ACC112 (cell line): ENCODE measurements at regions not wholly inside any gene's neighbourhood (a gene's known extent, or its start where the extent isn't known, plus 50 kb on each side); places are given as distances from the start of the nearest gene placed in this dataset.

ENCODE experiments used
- H2AFZ ChIP-seq: fragments of 200-600 bp; sonication (generic); one replicate; pipeline ENCODE4 v1.6.0; 2017; ENCODE audit warnings: antibody characterized with exemption, low read length; ENCODE audit not compliant: unreplicated experiment
- H3K27ac ChIP-seq: fragments of 200-600 bp; sonication (generic); 2 replicates; pipeline ENCODE4 v1.5.1; 2014; ENCODE audit warnings: low read depth, mild to moderate bottlenecking, antibody characterized with exemption, low read length, moderate library complexity
- H3K27me3 ChIP-seq: fragments of 200-600 bp; sonication (generic); 2 replicates; pipeline ENCODE4 v1.6.1; 2014; ENCODE audit warnings: mild to moderate bottlenecking, antibody characterized with exemption, low read length, moderate library complexity, mixed read lengths; ENCODE audit not compliant: insufficient read depth
- H3K36me3 ChIP-seq: fragments of 200-600 bp; sonication (generic); 2 replicates; pipeline ENCODE4 v1.6.1; 2016; ENCODE audit warnings: mild to moderate bottlenecking, antibody characterized with exemption, low read length, moderate library complexity, mixed read lengths; ENCODE audit not compliant: insufficient read depth
- H3K4me1 ChIP-seq: fragments of 200-600 bp; sonication (generic); one replicate; pipeline ENCODE4 v1.6.1; 2016; ENCODE audit warnings: low read length, mixed read lengths; ENCODE audit not compliant: insufficient read depth, unreplicated experiment, control insufficient read depth
- H3K4me3 ChIP-seq: fragments of 200-600 bp; sonication (generic); 2 replicates; pipeline ENCODE4 v1.5.1; 2014; ENCODE audit warnings: mild to moderate bottlenecking, low read depth, low read length
- H3K79me2 ChIP-seq: fragments of 200-600 bp; sonication (generic); one replicate; pipeline ENCODE4 v1.6.0; 2016; ENCODE audit warnings: low read length; ENCODE audit not compliant: control insufficient read depth, unreplicated experiment, insufficient read depth

DNA sequence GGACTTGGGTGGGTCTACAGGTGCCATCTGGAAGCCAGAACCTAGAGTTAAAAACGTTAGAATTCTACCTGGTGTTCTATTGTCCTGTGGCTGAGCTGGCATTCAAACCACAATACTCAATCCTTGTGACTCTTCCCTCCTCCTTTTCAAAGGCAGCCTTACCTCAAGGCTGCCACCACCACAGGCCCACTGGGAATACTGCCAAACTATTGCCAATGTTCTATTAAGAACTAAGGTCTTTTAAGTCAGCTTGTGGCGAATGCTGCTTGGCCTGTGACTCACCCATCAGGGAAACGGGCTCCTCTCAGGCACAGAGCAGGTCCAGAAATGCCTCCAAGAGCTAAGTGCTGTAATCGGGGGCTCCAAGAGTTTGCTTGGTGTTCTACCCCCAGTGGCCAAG is 1008.4 kb downstream of the JRKL start:
- H3K79me2 ChIP-seq, result no peaks in the 10 kb centered on the region
- no peaks in the 10 kb centered on the region for H3K27me3 ChIP-seq
- H3K27ac ChIP-seq, result no peak overlapping the region
- H2AFZ ChIP-seq, result no peak overlapping the region
- no peak overlapping the region for H3K4me3 ChIP-seq
- H3K36me3 ChIP-seq, result no peaks in the 10 kb centered on the region
- H3K4me1 ChIP-seq, result no peaks in the 10 kb centered on the region

DNA sequence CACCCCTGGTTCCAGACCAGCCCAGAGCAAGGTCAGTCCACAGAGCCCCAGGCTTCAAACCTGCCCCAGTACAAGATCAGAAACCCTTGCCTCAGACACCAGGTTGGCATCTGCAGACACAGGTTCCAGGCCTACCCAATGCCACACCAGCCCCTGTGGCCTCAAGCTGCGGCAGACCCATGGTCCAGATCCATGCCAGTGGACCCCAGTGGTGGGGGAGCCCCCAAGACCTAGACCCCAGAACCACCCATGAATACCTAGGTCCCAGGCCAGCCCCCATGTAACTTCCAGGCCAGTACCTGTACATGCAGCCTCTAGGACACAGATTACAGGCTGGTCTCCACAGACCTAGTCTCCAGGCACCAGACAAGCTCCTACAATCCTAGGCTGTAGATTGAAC is 1019.3 kb downstream of the JRKL start:
- no peaks in the 10 kb centered on the region for H3K4me1 ChIP-seq
- no peaks in the 10 kb centered on the region for H3K27me3 ChIP-seq
- H3K27ac ChIP-seq, result no peak overlapping the region
- H2AFZ ChIP-seq, result no peak overlapping the region
- no peaks in the 10 kb centered on the region for H3K36me3 ChIP-seq
- no peaks in the 10 kb centered on the region for H3K79me2 ChIP-seq
- H3K4me3 ChIP-seq, result no peak overlapping the region

DNA sequence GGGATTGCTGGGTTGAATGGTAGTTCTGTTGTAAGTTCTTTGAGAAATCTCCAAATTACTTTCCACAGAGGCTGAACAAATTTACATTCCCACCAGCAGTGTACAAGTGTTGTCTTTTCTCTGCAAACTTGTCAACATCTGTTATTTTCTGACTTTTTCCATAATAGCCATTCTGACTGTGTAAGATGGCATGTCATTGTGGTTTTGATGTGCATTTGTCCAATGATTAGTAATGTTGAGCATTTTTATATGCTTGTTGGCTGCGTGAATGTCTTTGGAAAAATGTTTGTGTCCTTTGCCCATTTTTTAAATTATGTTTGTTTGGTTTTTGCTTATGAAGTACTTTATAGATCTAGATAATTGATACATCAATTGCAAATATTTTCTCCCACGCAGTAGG is 1025.0 kb downstream of the JRKL start:
- Histone ChIP-seq H3K27ac (no peak overlapping the region), H3K79me2 (no peaks in the 10 kb centered on the region), H2AFZ (no peak overlapping the region), H3K36me3 (no peaks in the 10 kb centered on the region), H3K4me1 (no peaks in the 10 kb centered on the region), H3K4me3 (no peak overlapping the region), H3K27me3 (no peaks in the 10 kb centered on the region)

DNA sequence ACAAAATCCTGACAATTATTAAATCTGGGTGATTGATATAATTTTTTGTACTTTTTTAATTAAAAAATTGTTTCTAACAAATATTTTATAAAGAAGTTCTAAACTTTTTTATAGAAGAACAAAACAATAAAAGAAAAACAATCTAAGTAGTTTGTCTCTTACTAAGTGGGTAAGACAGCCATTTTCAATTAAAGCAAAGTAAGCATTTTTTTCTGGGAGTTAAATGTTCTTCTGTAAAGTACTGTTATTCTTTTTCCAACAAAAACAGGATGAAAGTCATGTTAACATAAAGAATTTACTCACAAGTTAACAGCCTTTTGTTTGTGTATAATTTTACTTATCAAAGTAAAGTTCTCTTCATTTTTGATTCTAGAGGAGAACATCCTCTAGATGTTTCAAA is 1029.9 kb downstream of the JRKL start:
- Histone ChIP-seq H3K27me3 (no peaks in the 10 kb centered on the region), H2AFZ (no peak overlapping the region), H3K36me3 (no peaks in the 10 kb centered on the region), H3K27ac (no peak overlapping the region), H3K79me2 (no peaks in the 10 kb centered on the region), H3K4me1 (no peaks in the 10 kb centered on the region), H3K4me3 (no peak overlapping the region)

DNA sequence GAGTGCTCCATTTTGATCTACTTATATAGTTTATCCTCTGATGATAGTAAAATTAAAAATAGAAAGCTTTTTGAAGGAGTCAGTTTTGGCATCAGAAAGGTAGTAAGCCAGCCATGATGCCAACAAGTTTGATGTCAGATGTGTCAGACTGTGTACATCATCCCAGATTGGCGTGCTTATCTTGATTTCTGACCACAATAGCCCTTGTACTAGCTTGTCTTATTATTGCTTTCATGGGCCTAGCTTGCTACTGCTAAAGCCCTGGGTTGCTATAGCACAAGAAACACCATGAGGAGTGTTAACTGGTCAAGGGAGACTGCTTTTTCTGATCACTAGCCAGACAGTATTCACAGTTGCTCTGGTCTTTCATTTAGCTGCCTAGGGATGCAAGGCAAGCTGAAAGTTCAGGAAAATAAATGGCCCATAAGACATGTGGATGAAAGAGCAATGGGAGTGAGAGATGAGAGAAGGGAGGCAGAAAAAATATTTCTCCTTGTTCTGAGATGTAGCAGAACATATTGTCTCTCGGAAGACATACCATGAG is 1038.5 kb downstream of the JRKL start:
- H2AFZ ChIP-seq, result no peak overlapping the region
- H3K79me2 ChIP-seq, result no peaks in the 10 kb centered on the region
- H3K4me3 ChIP-seq, result no peak overlapping the region
- H3K4me1 ChIP-seq, result no peaks in the 10 kb centered on the region
- H3K36me3 ChIP-seq, result no peaks in the 10 kb centered on the region
- H3K27ac ChIP-seq, result no peak overlapping the region
- peaks cover 3% of the 10 kb centered on the region; the same call in 1 of the 2 replicates for H3K27me3 ChIP-seq

DNA sequence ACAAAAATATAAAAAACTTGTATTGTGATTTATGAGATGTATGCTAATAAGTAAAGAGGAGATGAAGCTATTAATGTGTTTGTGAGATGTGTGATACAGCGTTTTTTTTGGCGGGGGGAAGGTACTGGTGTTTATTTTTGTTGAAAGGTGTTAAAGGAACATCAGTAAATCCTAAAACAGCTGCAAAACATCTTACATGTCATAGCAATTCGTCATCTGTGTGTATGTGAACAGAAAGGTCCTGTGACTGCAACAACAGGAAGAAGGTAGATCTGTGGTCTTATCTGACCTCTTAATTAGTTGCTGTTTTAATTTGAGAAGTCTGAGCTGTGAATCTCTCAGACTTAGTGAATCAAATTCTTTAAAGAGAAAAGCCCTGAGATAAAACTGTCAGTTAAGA is 1041.1 kb downstream of the JRKL start:
- Histone ChIP-seq H3K36me3 (no peaks in the 10 kb centered on the region), H3K4me1 (no peaks in the 10 kb centered on the region), H3K79me2 (no peaks in the 10 kb centered on the region), H3K27me3 (peaks cover 6% of the 10 kb centered on the region), H3K4me3 (no peak overlapping the region), H2AFZ (no peak overlapping the region), H3K27ac (no peak overlapping the region)

DNA sequence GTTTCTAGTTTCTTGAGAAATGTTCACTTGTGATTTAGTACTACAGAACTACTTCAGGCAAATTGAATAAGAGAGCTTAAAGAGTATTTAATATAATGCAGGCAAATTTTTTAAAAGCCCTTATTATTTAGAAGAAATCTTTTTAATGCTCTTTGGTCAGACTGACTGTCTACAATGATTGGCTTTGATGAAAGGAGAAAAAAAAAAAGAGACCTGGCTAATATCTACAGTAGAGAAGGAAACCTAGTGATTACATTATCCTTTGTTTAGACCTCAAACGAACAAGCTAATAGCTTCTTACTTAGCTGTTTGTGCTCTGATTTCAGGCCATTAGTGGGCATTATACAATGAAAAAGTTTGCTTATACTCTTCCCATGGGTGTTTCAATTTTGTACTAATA is 1043.1 kb downstream of the JRKL start:
- H3K79me2 ChIP-seq, result no peaks in the 10 kb centered on the region
- H3K4me3 ChIP-seq, result no peak overlapping the region
- H2AFZ ChIP-seq, result no peak overlapping the region
- H3K27ac ChIP-seq, result no peak overlapping the region
- H3K36me3 ChIP-seq, result no peaks in the 10 kb centered on the region
- no peaks in the 10 kb centered on the region for H3K4me1 ChIP-seq
- peaks cover 6% of the 10 kb centered on the region for H3K27me3 ChIP-seq

DNA sequence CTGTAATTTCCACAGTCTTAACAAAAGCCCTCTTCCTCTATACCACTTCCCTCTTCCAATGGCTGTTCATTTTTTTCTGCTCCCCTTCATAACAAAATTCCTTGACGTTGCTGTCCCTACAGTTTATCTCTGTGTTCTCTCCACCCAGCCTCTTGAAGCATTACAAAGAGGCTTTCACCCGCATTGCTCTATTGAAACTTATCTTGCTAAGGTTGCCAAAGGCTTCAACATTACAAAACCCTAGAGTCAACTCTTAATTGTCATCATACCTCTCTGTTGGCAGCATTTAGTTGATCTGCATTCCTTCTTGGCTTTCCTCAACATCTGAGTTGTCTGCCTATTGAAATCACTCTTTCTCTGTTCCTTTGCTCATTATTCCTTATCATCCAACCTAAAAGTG is 1055.7 kb downstream of the JRKL start:
- Histone ChIP-seq H3K36me3 (no peaks in the 10 kb centered on the region), H3K79me2 (no peaks in the 10 kb centered on the region), H3K4me3 (no peak overlapping the region), H3K27me3 (no peaks in the 10 kb centered on the region; the same call in 1 of the 2 replicates), H2AFZ (no peak overlapping the region), H3K27ac (no peak overlapping the region), H3K4me1 (no peaks in the 10 kb centered on the region)

DNA sequence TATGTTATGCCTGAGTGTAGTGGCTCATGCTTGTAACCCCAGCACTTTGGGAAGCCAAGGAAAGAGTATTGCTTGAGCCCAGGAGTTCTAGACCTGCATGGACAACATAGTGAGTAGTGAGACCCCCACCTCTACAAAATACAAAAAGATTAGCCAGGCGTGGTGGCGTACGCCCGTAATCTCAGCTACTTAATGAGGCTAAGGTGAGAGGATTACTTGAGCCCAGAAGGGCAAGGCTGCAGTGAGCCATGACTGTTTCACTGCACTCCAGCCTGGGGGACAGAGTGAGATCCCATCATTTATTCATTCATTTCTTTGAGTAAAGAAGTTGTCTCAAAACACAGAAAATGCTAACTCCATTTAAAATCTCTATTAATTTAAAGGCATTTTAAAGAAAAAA is 1061.6 kb downstream of the JRKL start:
- H3K27me3 ChIP-seq, result no peaks in the 10 kb centered on the region; the same call in 1 of the 2 replicates
- H3K79me2 ChIP-seq, result no peaks in the 10 kb centered on the region
- H2AFZ ChIP-seq, result no peak overlapping the region
- H3K27ac ChIP-seq, result no peak overlapping the region
- no peak overlapping the region for H3K4me3 ChIP-seq
- H3K36me3 ChIP-seq, result no peaks in the 10 kb centered on the region
- no peaks in the 10 kb centered on the region for H3K4me1 ChIP-seq

DNA sequence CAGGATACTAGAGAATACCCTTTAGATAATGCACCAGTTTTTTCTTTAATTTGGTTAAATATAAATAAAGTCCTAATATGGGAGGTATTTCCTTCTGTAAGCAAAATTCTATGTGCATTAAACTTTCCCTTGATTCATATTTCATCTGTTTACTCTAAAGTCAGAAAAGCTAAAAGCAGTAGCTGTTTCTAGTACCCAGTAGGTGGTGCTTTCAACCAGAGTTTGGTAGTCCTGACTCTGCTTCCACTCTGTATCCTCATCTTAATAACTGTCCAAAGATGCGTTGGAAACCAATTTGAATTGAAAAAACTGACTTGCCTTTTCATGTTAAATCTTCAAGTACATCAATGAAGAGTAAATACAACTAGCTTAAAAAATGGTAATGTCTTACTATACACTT is 1065.2 kb downstream of the JRKL start:
- Histone ChIP-seq H3K27ac (no peak overlapping the region), H2AFZ (no peak overlapping the region), H3K36me3 (no peaks in the 10 kb centered on the region), H3K27me3 (no peaks in the 10 kb centered on the region; the same call in 1 of the 2 replicates), H3K4me1 (no peaks in the 10 kb centered on the region), H3K4me3 (no peak overlapping the region), H3K79me2 (no peaks in the 10 kb centered on the region)

DNA sequence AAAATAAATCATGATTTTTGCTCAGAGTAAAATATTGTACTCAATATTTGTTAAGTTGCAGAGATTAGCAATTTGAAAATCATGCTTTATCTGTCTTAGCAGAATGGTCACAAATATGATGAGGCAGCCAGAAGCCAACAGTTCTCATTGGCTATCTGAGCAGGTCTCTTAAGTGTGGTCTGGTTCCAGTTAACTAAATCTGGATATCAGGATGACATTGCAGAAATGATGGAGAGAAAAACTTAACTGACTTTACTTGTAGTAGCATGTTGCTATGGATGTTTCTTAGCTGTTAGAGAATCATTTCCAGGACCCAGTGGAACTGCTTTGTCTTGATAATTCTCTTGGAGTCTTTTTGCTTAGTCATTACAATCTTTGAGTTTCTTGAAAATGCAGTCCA is 1070.3 kb downstream of the JRKL start:
- Histone ChIP-seq H3K79me2 (no peaks in the 10 kb centered on the region), H3K27ac (no peak overlapping the region), H3K4me3 (no peak overlapping the region), H3K4me1 (no peaks in the 10 kb centered on the region), H3K36me3 (no peaks in the 10 kb centered on the region), H2AFZ (no peak overlapping the region), H3K27me3 (no peaks in the 10 kb centered on the region)
